GM11168 (cell line): ENCODE measurements at regions not wholly inside any gene's neighbourhood (a gene's known extent, or its start where the extent isn't known, plus 50 kb on each side); places are given as distances from the start of the nearest gene placed in this dataset.
"Not testable (repeated sequence)": the region's sequence is repeated elsewhere in the genome, so short reads cannot be mapped to it uniquely, and the experiment has no call there.

ENCODE experiments used
- in situ Hi-C: fragments of 300-500 bp; cut with MboI; formaldehyde crosslinking; loops from one replicate; pipeline ENCODE4 v1.12.0; 2022; ENCODE audit warnings: low sequenced_read_pairs; ENCODE audit not compliant: unreplicated experiment

GRCh38 chr6:82419132-82419581 lies 55.5 kb downstream of the TPBG start:
- in situ Hi-C loops = no loop called here

- in situ Hi-C loops = no loop called here
Observed at GRCh38 chr6:82419859-82420258, 56.2 kb downstream of the TPBG start.

GRCh38 chr6:82430611-82431010 lies 67.0 kb downstream of the TPBG start:
- in situ Hi-C loops = no loop called here

- in situ Hi-C loops = no loop called here
Observed at GRCh38 chr6:82436740-82437139, 73.1 kb downstream of the TPBG start.

GRCh38 chr6:82437701-82438100 lies 74.1 kb downstream of the TPBG start:
- in situ Hi-C loops = no loop called here

GRCh38 chr6:82441047-82441855 lies 77.6 kb downstream of the TPBG start:
- in situ Hi-C loops = no loop called here

GRCh38 chr6:82442061-82442719 lies 78.6 kb downstream of the TPBG start:
- in situ Hi-C loops = no loop called here

- in situ Hi-C loops = no loop called here
Observed at GRCh38 chr6:82458147-82458546, 94.5 kb downstream of the TPBG start.

GRCh38 chr6:82458705-82459104 lies 95.1 kb downstream of the TPBG start:
- in situ Hi-C loops = no loop called here

- in situ Hi-C loops = no loop called here
Observed at GRCh38 chr6:82461536-82461935, 97.9 kb downstream of the TPBG start.

GRCh38 chr6:82467338-82467737 lies 103.7 kb downstream of the TPBG start:
- in situ Hi-C loops = no loop called here

GRCh38 chr6:82470123-82470522 lies 106.5 kb downstream of the TPBG start:
- in situ Hi-C loops = not testable (repeated sequence)

GRCh38 chr6:82475106-82475505 lies 111.5 kb downstream of the TPBG start:
- in situ Hi-C loops = not testable (repeated sequence)

- in situ Hi-C loops = no loop called here
Observed at GRCh38 chr6:82484001-82484400, 120.4 kb downstream of the TPBG start.

- in situ Hi-C loops = no loop called here
Observed at GRCh38 chr6:82484737-82485626, 121.4 kb downstream of the TPBG start.

GRCh38 chr6:82487895-82488294 lies 124.3 kb downstream of the TPBG start:
- in situ Hi-C loops = no loop called here

- in situ Hi-C loops = no loop called here
Observed at GRCh38 chr6:82488403-82488802, 124.8 kb downstream of the TPBG start.

- in situ Hi-C loops = no loop called here
Observed at GRCh38 chr6:82492134-82492533, 128.5 kb downstream of the TPBG start.

- in situ Hi-C loops = no loop called here
Observed at GRCh38 chr6:82493467-82493866, 129.8 kb downstream of the TPBG start.

- in situ Hi-C loops = no loop called here
Observed at GRCh38 chr6:82494367-82494766, 130.8 kb downstream of the TPBG start.

- in situ Hi-C loops = not testable (repeated sequence)
Observed at GRCh38 chr6:82501901-82502300, 138.3 kb downstream of the TPBG start.
